SK-N-SH (cell line): ENCODE measurements at regions not wholly inside any gene's neighbourhood (a gene's known extent, or its start where the extent isn't known, plus 50 kb on each side); places are given as distances from the start of the nearest gene placed in this dataset.

Source experiments
- FOXM1 ChIP-seq: IDR thresholded peaks from 2 replicates; pipeline ENCODE4 v1.4.0; 2012; ENCODE audit warnings: low read depth, mild to moderate bottlenecking
- MXI1 ChIP-seq: IDR thresholded peaks from 2 replicates; pipeline ENCODE4 v1.6.1; 2012; ENCODE audit warnings: mild to moderate bottlenecking, low read depth, low read length, improper control_type of control experiment
- POLR2AphosphoS5 ChIP-seq: IDR thresholded peaks from 2 replicates; pipeline ENCODE4 v1.6.1; 2012; ENCODE audit warnings: low read depth, low read length
- RAD21 ChIP-seq: IDR thresholded peaks from 2 replicates; pipeline ENCODE4 v1.6.1; 2012; ENCODE audit warnings: mild to moderate bottlenecking, low read length
- TEAD4 ChIP-seq: IDR thresholded peaks from 2 replicates; pipeline ENCODE4 v1.4.0; 2012; ENCODE audit warnings: mild to moderate bottlenecking, borderline replicate concordance; ENCODE audit not compliant: insufficient read depth
- TF ChIP-seq, protein P1 (sequence below): fragments of 200-600 bp; sonication (generic); IDR thresholded peaks from 2 replicates; pipeline ENCODE4 v1.6.1; 2017; ENCODE audit warnings: antibody characterized with exemption, mild to moderate bottlenecking, moderate library complexity
- TF ChIP-seq, protein P2 (sequence below): IDR thresholded peaks from 2 replicates; pipeline ENCODE4 v1.4.0; 2012; ENCODE audit warnings: low read depth

DNA sequence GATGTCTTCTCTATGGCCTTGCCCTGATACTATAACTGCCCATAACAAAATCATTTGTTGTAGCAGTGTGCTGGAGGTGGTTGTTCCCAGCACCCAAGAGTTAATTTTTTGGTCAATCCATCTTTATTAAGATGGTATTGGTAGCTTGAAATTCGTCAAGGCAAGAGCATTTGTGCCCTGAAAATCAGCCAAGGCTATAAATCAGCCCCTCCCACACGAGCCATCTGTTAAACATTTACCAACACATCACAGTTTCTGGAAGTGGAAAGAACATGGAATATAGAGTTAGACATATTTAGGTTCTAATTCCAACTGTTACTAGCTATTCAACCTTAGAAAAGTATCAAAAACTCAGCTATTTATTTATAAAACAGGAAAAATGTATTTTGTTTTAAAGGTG is 888.4 kb upstream of the GJE1 start:
- TF ChIP-seq POLR2AphosphoS5 (no peak), TEAD4 (no peak), MXI1 (no peak), FOXM1 (no peak), RAD21 (no peak)
- TF ChIP-seq, protein P1, sequence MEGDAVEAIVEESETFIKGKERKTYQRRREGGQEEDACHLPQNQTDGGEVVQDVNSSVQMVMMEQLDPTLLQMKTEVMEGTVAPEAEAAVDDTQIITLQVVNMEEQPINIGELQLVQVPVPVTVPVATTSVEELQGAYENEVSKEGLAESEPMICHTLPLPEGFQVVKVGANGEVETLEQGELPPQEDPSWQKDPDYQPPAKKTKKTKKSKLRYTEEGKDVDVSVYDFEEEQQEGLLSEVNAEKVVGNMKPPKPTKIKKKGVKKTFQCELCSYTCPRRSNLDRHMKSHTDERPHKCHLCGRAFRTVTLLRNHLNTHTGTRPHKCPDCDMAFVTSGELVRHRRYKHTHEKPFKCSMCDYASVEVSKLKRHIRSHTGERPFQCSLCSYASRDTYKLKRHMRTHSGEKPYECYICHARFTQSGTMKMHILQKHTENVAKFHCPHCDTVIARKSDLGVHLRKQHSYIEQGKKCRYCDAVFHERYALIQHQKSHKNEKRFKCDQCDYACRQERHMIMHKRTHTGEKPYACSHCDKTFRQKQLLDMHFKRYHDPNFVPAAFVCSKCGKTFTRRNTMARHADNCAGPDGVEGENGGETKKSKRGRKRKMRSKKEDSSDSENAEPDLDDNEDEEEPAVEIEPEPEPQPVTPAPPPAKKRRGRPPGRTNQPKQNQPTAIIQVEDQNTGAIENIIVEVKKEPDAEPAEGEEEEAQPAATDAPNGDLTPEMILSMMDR: no peak
- TF ChIP-seq, protein P2, sequence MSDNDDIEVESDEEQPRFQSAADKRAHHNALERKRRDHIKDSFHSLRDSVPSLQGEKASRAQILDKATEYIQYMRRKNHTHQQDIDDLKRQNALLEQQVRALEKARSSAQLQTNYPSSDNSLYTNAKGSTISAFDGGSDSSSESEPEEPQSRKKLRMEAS: no peak
